Prostate gland (tissue), 2 donors: ENCODE measurements at regions not wholly inside any gene's neighbourhood (a gene's known extent, or its start where the extent isn't known, plus 50 kb on each side); places are given as distances from the start of the nearest gene placed in this dataset.

Experiments
- DNase-seq: peaks from one replicate; pipeline ENCODE4 v3.0.0-alpha.2; 2019; ENCODE audit warnings: low spot score
- H3K27ac ChIP-seq, 2 donors: fragments of 200-600 bp; sonication (generic); 2 replicates each; pipeline ENCODE4 v1.5.1; 2017 to 2019
- H3K27me3 ChIP-seq: fragments of 200-600 bp; sonication (generic); replicated peaks from 2 replicates; pipeline ENCODE4 v1.5.1; 2019; ENCODE audit not compliant: insufficient read depth
- H3K36me3 ChIP-seq, 2 donors: fragments of 200-600 bp; sonication (generic); 1 replicate in 1 of 2; 2 replicates in 1 of 2; pipeline versions ENCODE4 v1.5.1 to v1.8.1; 2017 to 2019
- H3K4me1 ChIP-seq: fragments of 200-600 bp; sonication (generic); replicated peaks from 2 replicates; pipeline ENCODE4 v1.5.1; 2019
- H3K4me3 ChIP-seq, 2 donors: fragments of 200-600 bp; sonication (generic); 2 replicates each; pipeline ENCODE4 v1.5.1; 2017 to 2019
- H3K9me3 ChIP-seq: fragments of 200-600 bp; sonication (generic); 2 replicates; pipeline ENCODE4 v1.5.1; 2017
- POLR2A ChIP-seq: fragments of 450-650 bp; IDR thresholded peaks from one replicate; pipeline ENCODE4 v1.6.1; 2016; ENCODE audit warnings: antibody characterized with exemption, mild to moderate bottlenecking
- POLR2AphosphoS5 ChIP-seq: sonication (generic); formaldehyde crosslinking; IDR thresholded peaks from one replicate; pipeline ENCODE4 v1.6.1; 2017; ENCODE audit warnings: antibody characterized with exemption
- WGBS: methylation state at CpG from one replicate; pipeline ENCODE4 v1.1.5; 2018; 5-methylcytosine and 5-hydroxymethylcytosine counted together
- intact Hi-C: fragments of 100-400 bp; cut with DNase I; formaldehyde crosslinking; loops from one replicate; pipeline ENCODE4 v1.14.2; 2022
- TF ChIP-seq, protein P1 (sequence below), 4 experiments: fragments of 200-600 bp in 2 of 4; fragments of 450-650 bp in 2 of 4; sonication (generic) in 2 of 4; IDR thresholded peaks; 1 replicate in 3 of 4; 2 replicates in 1 of 4; pipeline ENCODE4 v1.5.1; 2016 to 2019; ENCODE audit warnings: antibody characterized with exemption in 4 of 4, mild to moderate bottlenecking in 2 of 4, moderate library complexity in 2 of 4

DNA sequence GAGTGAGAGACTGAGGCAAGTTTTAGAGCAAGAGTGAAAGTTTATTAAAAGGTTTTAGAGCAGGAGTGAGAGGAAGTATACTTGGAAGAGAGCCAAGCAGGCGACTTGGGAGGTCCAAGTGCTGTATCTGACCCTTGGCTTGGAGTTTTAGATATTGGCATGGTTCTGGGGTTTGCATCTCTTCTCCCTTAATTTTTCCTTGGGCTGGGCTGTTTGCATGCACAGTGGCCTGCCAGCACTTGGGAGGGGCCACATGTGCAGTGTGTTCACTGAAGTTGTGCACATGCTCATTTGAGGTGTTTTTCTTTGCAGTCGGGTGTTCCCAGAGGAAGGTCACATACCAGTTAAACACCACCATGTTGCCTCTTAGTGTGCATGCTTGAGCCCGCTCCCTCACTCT lies 464.1 kb downstream of the DMRT2 start:
- intact Hi-C loops, result no loop called here

DNA sequence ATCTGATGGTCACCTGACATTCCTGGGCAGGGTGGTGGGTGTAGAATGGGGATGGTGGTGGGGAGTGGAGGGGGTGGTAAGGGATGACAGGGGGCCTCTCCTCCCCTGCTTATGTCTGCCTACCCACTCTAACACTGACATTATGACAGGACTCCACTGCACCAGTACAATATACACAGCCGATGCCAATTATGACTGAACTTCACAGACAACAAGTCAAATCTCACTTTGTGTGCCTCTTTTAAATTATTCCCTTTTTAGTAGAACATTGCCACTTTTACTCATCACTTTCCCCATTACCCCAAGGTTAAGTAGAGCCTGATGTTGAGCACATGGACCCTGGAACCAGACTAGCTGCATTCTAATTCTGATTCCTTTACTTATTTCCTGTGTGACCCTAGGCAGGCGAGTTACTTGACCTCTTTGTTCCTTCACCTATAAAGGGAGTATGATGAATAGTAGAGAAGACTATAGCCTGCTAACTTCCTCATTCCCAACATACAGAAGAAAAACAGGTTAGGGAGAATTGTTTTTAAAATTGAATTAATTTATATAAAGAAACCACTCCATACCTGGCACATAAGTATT lies 464.7 kb downstream of the DMRT2 start:
- 88% methylated on average over 2 of the region's 2 CpGs for WGBS
- H3K27ac ChIP-seq, result no peak overlapping the region

More for the DNA sequence above, 464.1 kb downstream of the DMRT2 start:
- Histone ChIP-seq H3K9me3 (no peaks in the 10 kb centered on the region), H3K4me3 (no peak overlapping the region), H3K4me1 (no peaks in the 10 kb centered on the region), H3K27ac (no peak overlapping the region), H3K36me3 (no peaks in the 10 kb centered on the region), H3K27me3 (no peaks in the 10 kb centered on the region)
- no peak for DNase-seq
- 57% methylated on average over 3 of the region's 3 CpGs for WGBS
- no peak for TF ChIP-seq POLR2A
- no peak for TF ChIP-seq POLR2AphosphoS5
- TF ChIP-seq, protein P1, sequence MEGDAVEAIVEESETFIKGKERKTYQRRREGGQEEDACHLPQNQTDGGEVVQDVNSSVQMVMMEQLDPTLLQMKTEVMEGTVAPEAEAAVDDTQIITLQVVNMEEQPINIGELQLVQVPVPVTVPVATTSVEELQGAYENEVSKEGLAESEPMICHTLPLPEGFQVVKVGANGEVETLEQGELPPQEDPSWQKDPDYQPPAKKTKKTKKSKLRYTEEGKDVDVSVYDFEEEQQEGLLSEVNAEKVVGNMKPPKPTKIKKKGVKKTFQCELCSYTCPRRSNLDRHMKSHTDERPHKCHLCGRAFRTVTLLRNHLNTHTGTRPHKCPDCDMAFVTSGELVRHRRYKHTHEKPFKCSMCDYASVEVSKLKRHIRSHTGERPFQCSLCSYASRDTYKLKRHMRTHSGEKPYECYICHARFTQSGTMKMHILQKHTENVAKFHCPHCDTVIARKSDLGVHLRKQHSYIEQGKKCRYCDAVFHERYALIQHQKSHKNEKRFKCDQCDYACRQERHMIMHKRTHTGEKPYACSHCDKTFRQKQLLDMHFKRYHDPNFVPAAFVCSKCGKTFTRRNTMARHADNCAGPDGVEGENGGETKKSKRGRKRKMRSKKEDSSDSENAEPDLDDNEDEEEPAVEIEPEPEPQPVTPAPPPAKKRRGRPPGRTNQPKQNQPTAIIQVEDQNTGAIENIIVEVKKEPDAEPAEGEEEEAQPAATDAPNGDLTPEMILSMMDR (IDR thresholded peaks at IDR 0.05), result no peak

DNA sequence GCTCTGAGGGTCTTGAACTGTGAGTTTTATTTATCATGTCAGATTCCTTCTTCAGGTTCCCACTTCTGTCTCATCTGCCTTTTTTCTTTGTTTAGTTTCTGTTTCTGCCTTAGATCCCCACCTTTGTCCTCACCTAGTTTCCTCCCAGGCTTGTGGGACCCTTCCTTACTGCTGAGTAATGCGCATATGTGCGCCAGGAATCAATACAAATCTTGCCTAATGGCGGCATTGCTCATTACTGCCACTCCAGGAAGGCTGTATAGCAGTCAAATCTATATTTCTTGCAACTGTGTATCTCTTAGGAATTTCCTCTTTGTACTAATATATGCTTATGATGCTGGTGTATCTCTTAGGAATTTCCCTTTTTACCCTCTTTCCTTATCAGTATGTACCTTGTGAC lies 465.4 kb downstream of the DMRT2 start:
- intact Hi-C loops, result no loop called here
- H3K9me3 ChIP-seq, result no peaks in the 10 kb centered on the region
- WGBS, result 97% methylated on average over 3 of the region's 3 CpGs
- H3K4me3 ChIP-seq, result no peak overlapping the region
- no peaks in the 10 kb centered on the region for H3K4me1 ChIP-seq
- H3K27me3 ChIP-seq, result no peaks in the 10 kb centered on the region
- DNase-seq, result no peak
- no peaks in the 10 kb centered on the region for H3K36me3 ChIP-seq
- H3K27ac ChIP-seq, result no peak overlapping the region
- TF ChIP-seq, protein P1 (IDR thresholded peaks at IDR 0.05), result no peak
- TF ChIP-seq POLR2AphosphoS5 (no peak), POLR2A (no peak)

More for the DNA sequence above, 464.7 kb downstream of the DMRT2 start:
- intact Hi-C loops, result no loop called here
- TF ChIP-seq POLR2AphosphoS5, result no peak
- TF ChIP-seq, protein P1 (IDR thresholded peaks at IDR 0.05), result no peak
- no peak for TF ChIP-seq POLR2A
- Histone ChIP-seq H3K4me1 (no peaks in the 10 kb centered on the region), H3K27me3 (no peaks in the 10 kb centered on the region), H3K9me3 (no peaks in the 10 kb centered on the region), H3K36me3 (no peaks in the 10 kb centered on the region), H3K4me3 (no peak overlapping the region)
- no peak for DNase-seq

DNA sequence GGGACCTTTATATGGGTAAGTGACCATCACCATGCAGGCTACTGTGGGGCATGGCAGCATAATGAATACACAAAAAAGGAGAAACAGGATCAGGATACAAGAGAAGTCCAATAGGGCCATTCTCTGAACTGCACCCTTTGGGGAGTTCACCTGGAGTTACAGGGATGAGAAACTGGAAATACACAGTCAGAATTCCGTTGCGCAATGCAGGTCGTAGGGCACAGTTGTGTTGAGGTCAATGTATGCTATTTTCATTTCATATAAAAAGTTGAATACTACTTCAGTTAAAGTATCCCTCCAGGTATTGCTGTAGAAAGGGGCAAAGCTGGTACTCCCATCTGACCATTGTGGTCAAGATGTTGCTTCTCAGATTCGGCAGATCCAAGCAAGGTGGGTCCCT lies 471.4 kb downstream of the DMRT2 start:
- 91% methylated on average over 4 of the region's 4 CpGs for WGBS
- intact Hi-C loops, result no loop called here
- TF ChIP-seq POLR2AphosphoS5, result no peak
- TF ChIP-seq, protein P1 (IDR thresholded peaks at IDR 0.05), result no peak
- no peak for TF ChIP-seq POLR2A

DNA sequence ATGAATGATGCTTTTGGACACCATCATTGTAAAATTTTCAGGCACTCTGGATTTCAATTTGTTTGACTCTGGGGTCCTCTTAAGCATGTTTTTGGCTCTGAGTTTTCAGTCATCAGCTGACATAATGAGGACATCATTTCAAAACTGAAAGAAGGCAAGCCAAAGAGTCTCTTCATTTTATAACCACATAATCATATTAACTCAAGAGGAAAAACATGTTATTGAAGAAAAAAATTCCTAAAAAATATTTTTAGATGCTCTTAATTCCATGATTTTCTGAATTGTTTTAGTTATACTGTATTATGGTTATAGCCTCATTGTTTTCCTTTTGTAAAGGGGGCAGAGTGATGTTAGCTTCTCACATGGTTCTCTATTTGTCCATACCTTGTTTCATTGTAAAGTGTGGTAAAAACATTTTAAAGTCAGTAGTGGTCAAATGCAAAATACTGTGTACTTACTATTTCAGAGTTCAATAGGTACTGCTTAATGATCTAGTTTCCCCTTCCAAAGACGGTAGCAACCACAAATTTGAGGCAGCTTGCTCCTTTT lies 472.1 kb downstream of the DMRT2 start:
- H3K36me3 ChIP-seq, result no peaks in the 10 kb centered on the region
- H3K9me3 ChIP-seq, result no peaks in the 10 kb centered on the region
- intact Hi-C loops, result no loop called here
- no peak overlapping the region for H3K4me3 ChIP-seq
- H3K4me1 ChIP-seq, result no peaks in the 10 kb centered on the region
- H3K27me3 ChIP-seq, result no peaks in the 10 kb centered on the region
- WGBS, result 66% methylated on average over 1 of the region's 1 CpG
- DNase-seq, result no peak
- H3K27ac ChIP-seq, result no peak overlapping the region
- TF ChIP-seq, protein P1 (IDR thresholded peaks at IDR 0.05), result no peak
- TF ChIP-seq POLR2A (no peak), POLR2AphosphoS5 (no peak)

More for the DNA sequence above, 471.4 kb downstream of the DMRT2 start:
- DNase-seq, result no peak
- Histone ChIP-seq H3K27me3 (no peaks in the 10 kb centered on the region), H3K36me3 (no peaks in the 10 kb centered on the region), H3K4me1 (no peaks in the 10 kb centered on the region), H3K27ac (no peak overlapping the region), H3K9me3 (no peaks in the 10 kb centered on the region), H3K4me3 (no peak overlapping the region)
